Transverse colon (tissue), 4 donors: ENCODE measurements at regions not wholly inside any gene's neighbourhood (a gene's known extent, or its start where the extent isn't known, plus 50 kb on each side); places are given as distances from the start of the nearest gene placed in this dataset.

Experiments
- DNase-seq: peaks from one replicate; pipeline ENCODE4 v3.0.0-alpha.2; 2019
- H3K27ac ChIP-seq, 4 donors: fragments of 200-600 bp; sonication (generic); 2 replicates each; pipeline ENCODE4 v1.5.1; 2016 to 2018; ENCODE audit warnings: inconsistent platforms in 4 of 4
- H3K27me3 ChIP-seq: fragments of 200-600 bp; sonication (generic); 2 replicates; pipeline ENCODE4 v1.5.1; 2017; ENCODE audit warnings: inconsistent platforms
- H3K36me3 ChIP-seq, 4 donors: fragments of 200-600 bp; sonication (generic); 2 replicates each; pipeline ENCODE4 v1.5.1; 2017 to 2019; ENCODE audit warnings: inconsistent platforms in 4 of 4
- H3K4me1 ChIP-seq, 4 donors: fragments of 200-600 bp; sonication (generic); 2 replicates each; pipeline ENCODE4 v1.5.1; 2017 to 2020; ENCODE audit warnings: inconsistent platforms in 4 of 4
- H3K4me3 ChIP-seq, 4 donors: fragments of 200-600 bp; sonication (generic); 1 replicate in 1 of 4; 2 replicates in 3 of 4; pipeline versions ENCODE4 v1.5.1 to v1.6.1; 2017 to 2019; ENCODE audit warnings: inconsistent platforms in 4 of 4
- H3K9me3 ChIP-seq, 2 donors: fragments of 200-600 bp; sonication (generic); 2 replicates each; pipeline ENCODE4 v1.5.1; 2017 to 2019; ENCODE audit warnings: inconsistent platforms in 2 of 2
- EP300 ChIP-seq: sonication (generic); formaldehyde crosslinking; IDR thresholded peaks from one replicate; pipeline ENCODE4 v1.6.1; 2017; ENCODE audit warnings: antibody characterized with exemption, low read depth
- POLR2A ChIP-seq: fragments of 450-650 bp; IDR thresholded peaks from one replicate; pipeline ENCODE4 v1.6.1; 2016; ENCODE audit warnings: antibody characterized with exemption, mild to moderate bottlenecking, moderate library complexity
- POLR2AphosphoS5 ChIP-seq, 3 donors: sonication (generic); formaldehyde crosslinking; IDR thresholded peaks; one replicate each; pipeline ENCODE4 v1.6.1; 2016; ENCODE audit warnings: antibody characterized with exemption in 3 of 3
- WGBS, 2 donors: methylation state at CpG; one replicate each; pipeline ENCODE4 v1.1.5; 2018; ENCODE audit warnings: low coverage in 1 of 2; 5-methylcytosine and 5-hydroxymethylcytosine counted together
- in situ Hi-C, 4 donors: fragments of 200-750 bp; cut with MboI; loops; one replicate each; pipeline versions ENCODE4 v1.15.0 to v1.15.1; 2017; ENCODE audit warnings: low sequenced_read_pairs in 3 of 4, low pct_ligation_motif_present in 1 of 4, low pct_unique_long_range_greater_than_20kb in 1 of 4
- intact Hi-C: fragments of 100-400 bp; cut with DNase I; formaldehyde crosslinking; loops from one replicate; pipeline ENCODE4 v1.15.1; 2023; ENCODE audit warnings: low total_unique reads
- TF ChIP-seq, protein P1 (sequence below), 5 experiments: fragments of 200-600 bp in 3 of 5; fragments of 450-650 bp in 2 of 5; sonication (generic) in 3 of 5; IDR thresholded peaks; 1 replicate in 2 of 5; 2 replicates in 3 of 5; pipeline ENCODE4 v1.5.1; 2016 to 2017; ENCODE audit warnings: antibody characterized with exemption in 5 of 5, inconsistent platforms in 3 of 5, mild to moderate bottlenecking in 2 of 5, moderate library complexity in 1 of 5

DNA sequence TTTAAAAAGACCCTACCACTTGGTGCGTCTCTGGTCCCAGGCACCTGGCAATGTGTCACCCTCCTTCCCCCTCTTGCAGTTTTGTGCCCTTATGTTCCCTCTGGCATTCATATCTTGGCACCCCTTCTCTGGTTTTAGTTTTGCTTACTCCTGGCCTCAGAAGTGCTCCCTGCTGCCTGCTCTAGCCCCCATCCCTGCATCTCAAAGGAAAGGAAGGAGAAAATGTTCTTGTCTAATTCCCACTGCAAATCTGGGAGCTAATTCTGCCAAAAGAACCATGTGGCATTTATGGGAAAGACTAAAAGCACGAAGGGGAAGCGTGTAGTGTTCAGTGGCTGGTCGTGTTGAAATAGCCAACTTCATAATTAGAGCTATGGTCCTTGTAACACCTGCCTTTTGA is 340.1 kb upstream of the RPS6KA3 start:
- intact Hi-C loops: no loop called here
- no peak overlapping the region for H3K4me3 ChIP-seq
- no peaks in the 10 kb centered on the region for H3K9me3 ChIP-seq

DNA sequence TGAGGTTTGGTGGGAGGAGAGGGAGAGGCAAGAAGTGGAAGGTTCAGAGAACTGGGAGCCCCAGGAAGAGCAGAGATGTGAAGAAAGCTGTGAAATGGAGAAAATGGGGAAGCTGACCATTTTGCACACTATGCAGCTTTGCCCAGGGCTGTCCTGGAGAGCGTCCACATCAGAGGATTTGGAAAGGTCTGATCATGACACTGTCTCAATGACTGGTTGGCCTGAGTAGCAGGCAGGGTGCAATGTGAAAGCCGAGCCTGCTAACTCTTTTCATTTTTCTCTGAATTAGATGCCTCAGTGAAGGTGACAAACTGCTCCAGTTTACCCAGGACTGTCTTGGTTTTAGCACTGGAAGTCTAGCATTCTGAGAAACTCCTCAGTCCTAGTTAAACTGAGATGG is 330.1 kb upstream of the RPS6KA3 start:
- Histone ChIP-seq H3K27ac (no peak overlapping the region), H3K4me3 (no peak overlapping the region), H3K36me3 (no peaks in the 10 kb centered on the region), H3K27me3 (no peaks in the 10 kb centered on the region), H3K4me1 (no peaks in the 10 kb centered on the region), H3K9me3 (no peaks in the 10 kb centered on the region)
- TF ChIP-seq, protein P1, sequence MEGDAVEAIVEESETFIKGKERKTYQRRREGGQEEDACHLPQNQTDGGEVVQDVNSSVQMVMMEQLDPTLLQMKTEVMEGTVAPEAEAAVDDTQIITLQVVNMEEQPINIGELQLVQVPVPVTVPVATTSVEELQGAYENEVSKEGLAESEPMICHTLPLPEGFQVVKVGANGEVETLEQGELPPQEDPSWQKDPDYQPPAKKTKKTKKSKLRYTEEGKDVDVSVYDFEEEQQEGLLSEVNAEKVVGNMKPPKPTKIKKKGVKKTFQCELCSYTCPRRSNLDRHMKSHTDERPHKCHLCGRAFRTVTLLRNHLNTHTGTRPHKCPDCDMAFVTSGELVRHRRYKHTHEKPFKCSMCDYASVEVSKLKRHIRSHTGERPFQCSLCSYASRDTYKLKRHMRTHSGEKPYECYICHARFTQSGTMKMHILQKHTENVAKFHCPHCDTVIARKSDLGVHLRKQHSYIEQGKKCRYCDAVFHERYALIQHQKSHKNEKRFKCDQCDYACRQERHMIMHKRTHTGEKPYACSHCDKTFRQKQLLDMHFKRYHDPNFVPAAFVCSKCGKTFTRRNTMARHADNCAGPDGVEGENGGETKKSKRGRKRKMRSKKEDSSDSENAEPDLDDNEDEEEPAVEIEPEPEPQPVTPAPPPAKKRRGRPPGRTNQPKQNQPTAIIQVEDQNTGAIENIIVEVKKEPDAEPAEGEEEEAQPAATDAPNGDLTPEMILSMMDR (IDR thresholded peaks at IDR 0.05): no peak
- no peak for TF ChIP-seq POLR2AphosphoS5 (IDR thresholded peaks at IDR 0.05)
- TF ChIP-seq EP300: no peak
- no peak for TF ChIP-seq POLR2A
- intact Hi-C loops (no loop called here), in situ Hi-C loops (no loop called here)
- no peak for DNase-seq
- 71 to 83% methylated on average over 1 to 2 of the region's 2 CpGs for WGBS, 2 donors

More for the DNA sequence above, 340.1 kb upstream of the RPS6KA3 start:
- Histone ChIP-seq H3K36me3 (no peaks in the 10 kb centered on the region), H3K27ac (no peak overlapping the region), H3K4me1 (no peaks in the 10 kb centered on the region), H3K27me3 (no peaks in the 10 kb centered on the region)
- WGBS, 2 donors: 73 to 90% methylated on average over 2 to 4 of the region's 4 CpGs
- TF ChIP-seq POLR2AphosphoS5 (IDR thresholded peaks at IDR 0.05) (no peak), POLR2A (no peak)
- DNase-seq: no peak
- in situ Hi-C loops: no loop called here

DNA sequence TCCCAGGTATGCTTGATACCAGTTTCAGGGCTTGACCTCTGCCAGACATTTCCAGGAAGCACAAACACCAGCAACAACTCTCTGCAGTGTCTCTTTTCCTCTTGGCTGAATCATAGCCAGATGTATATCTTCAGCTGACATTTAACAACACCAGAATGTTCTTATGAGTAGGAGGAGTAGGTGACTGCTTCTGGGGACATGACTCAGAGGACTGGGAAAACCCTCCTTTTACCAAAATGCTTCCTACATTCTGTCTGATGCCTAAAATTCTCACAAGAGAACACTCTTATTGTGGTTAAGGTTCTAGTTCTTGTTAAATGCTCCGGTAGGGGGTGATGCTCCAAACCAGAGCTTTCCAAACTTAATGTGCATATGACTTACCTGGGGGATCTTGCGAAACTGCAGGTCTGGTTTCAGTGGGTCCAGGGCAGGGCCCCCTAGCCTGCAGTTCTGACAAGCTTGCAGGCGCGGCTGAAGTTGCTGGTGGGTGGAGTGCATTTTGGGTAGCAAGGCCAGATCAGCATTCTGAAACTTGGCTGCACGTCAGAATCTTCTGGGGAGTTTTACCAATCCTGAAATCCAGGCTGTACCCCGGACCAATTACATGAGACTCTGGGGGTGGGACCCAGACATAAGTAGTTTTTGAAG is 329.3 kb upstream of the RPS6KA3 start:
- Histone ChIP-seq H3K27ac (no peak overlapping the region), H3K4me1 (no peaks in the 10 kb centered on the region), H3K4me3 (no peak overlapping the region), H3K36me3 (no peaks in the 10 kb centered on the region), H3K27me3 (no peaks in the 10 kb centered on the region), H3K9me3 (no peaks in the 10 kb centered on the region)
- 68% methylated on average over 6 of the region's 6 CpGs; no CpG with 5 or more reads in 1 of the 2 donors for WGBS, 2 donors
- intact Hi-C loops: no loop called here
- TF ChIP-seq, protein P1 (IDR thresholded peaks at IDR 0.05): no peak
- no peak for TF ChIP-seq EP300
- no peak for TF ChIP-seq POLR2AphosphoS5 (IDR thresholded peaks at IDR 0.05)
- TF ChIP-seq POLR2A: no peak
- DNase-seq: no peak
- in situ Hi-C loops: no loop called here

DNA sequence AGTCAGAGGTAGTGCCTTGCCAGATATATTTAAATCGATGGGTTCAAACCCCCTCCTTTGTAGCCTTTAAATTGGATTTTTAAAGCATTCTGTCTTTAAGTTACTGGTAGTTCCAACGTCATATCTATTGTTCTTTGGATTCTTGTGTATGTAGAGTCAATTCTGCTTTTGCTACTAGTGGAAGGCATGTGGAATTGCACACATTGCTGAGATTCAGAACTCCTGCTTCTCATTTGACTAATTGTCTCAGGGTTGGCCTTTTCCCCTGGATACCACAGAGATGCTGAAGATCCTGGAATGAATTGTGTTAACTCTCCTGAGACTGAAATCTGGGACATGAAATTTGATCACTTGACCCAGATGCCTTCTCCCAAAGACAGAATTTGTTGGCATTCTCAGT is 328.3 kb upstream of the RPS6KA3 start:
- H3K4me1 ChIP-seq: no peaks in the 10 kb centered on the region
- H3K27ac ChIP-seq: no peak overlapping the region
- H3K4me3 ChIP-seq: no peak overlapping the region
- intact Hi-C loops: no loop called here
- H3K9me3 ChIP-seq: no peaks in the 10 kb centered on the region
- no peak for DNase-seq
- in situ Hi-C loops: no loop called here
- 35% methylated on average over 2 of the region's 2 CpGs; no CpG with 5 or more reads in 1 of the 2 donors for WGBS, 2 donors
- no peaks in the 10 kb centered on the region for H3K36me3 ChIP-seq
- no peaks in the 10 kb centered on the region for H3K27me3 ChIP-seq
- TF ChIP-seq EP300 (no peak), POLR2AphosphoS5 (IDR thresholded peaks at IDR 0.05) (no peak), POLR2A (no peak)
- TF ChIP-seq, protein P1 (IDR thresholded peaks at IDR 0.05): no peak

DNA sequence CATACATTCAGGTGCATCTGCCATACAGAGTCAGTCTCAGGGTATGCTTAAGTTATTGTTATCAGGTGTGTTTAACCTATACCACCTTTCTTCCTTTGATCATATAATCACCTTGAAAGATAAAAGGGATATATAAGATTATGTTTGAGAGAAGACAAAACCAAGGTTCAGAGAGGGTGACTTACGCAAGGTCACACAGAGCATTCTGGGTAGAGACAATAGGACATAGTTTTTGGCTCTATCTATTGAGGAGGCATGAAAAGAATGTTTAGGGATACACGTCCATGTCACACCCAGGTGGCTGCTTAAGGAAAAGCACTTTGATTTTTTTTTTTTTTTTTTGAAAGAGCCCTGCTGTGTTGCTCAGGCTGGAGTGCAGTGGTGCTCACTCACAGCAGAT is 327.1 kb upstream of the RPS6KA3 start:
- intact Hi-C loops: no loop called here
- TF ChIP-seq EP300: no peak
- TF ChIP-seq, protein P1 (IDR thresholded peaks at IDR 0.05): no peak
- TF ChIP-seq POLR2AphosphoS5 (IDR thresholded peaks at IDR 0.05): no peak
- no peak for TF ChIP-seq POLR2A
- Histone ChIP-seq H3K36me3 (no peaks in the 10 kb centered on the region), H3K27ac (no peak overlapping the region), H3K27me3 (no peaks in the 10 kb centered on the region), H3K9me3 (no peaks in the 10 kb centered on the region), H3K4me1 (no peaks in the 10 kb centered on the region), H3K4me3 (no peak overlapping the region)
- in situ Hi-C loops: no loop called here
- DNase-seq: no peak
- WGBS, 2 donors: 64 to 88% methylated on average over 1 to 2 of the region's 2 CpGs
